HG03469 (cell line): ENCODE measurements at regions not wholly inside any gene's neighbourhood (a gene's known extent, or its start where the extent isn't known, plus 50 kb on each side); places are given as distances from the start of the nearest gene placed in this dataset.

Experiments used
- ATAC-seq: cut with Tn5 transposase; IDR thresholded peaks from one replicate; pipeline ENCODE4 v1.9.1; 2021; ENCODE audit warnings: mild to moderate bottlenecking, moderate library complexity, moderate number of reproducible peaks; ENCODE audit not compliant: unreplicated experiment

GRCh38 chr2:226443112-226443511 lies 356.5 kb downstream of the IRS1 start:
- no peak for ATAC-seq

GRCh38 chr2:226440127-226440918 lies 359.3 kb downstream of the IRS1 start:
- ATAC-seq = no peak

GRCh38 chr2:226439337-226439736 lies 360.3 kb downstream of the IRS1 start:
- ATAC-seq = no peak

GRCh38 chr2:226435146-226435545 lies 364.5 kb downstream of the IRS1 start:
- no peak for ATAC-seq

- no peak for ATAC-seq
Observed at GRCh38 chr2:226434702-226435101, 364.9 kb downstream of the IRS1 start.

GRCh38 chr2:226431288-226431948 lies 368.2 kb downstream of the IRS1 start:
- no peak for ATAC-seq

- ATAC-seq = no peak
Observed at GRCh38 chr2:226429476-226429875, 370.1 kb downstream of the IRS1 start.

- no peak for ATAC-seq
Observed at GRCh38 chr2:226427538-226428307, 371.9 kb downstream of the IRS1 start.

- no peak for ATAC-seq
Observed at GRCh38 chr2:226426292-226426736, 373.3 kb downstream of the IRS1 start.

GRCh38 chr2:226424971-226425370 lies 374.6 kb downstream of the IRS1 start:
- no peak for ATAC-seq

- ATAC-seq = peak; percentile 94
Observed at GRCh38 chr2:226423498-226423960, 376.1 kb downstream of the IRS1 start.

GRCh38 chr2:226420646-226421045 lies 379.0 kb downstream of the IRS1 start:
- ATAC-seq = no peak

- no peak for ATAC-seq
Observed at GRCh38 chr2:226418521-226418920, 381.1 kb downstream of the IRS1 start.

- no peak for ATAC-seq
Observed at GRCh38 chr2:226414335-226414734, 385.3 kb downstream of the IRS1 start.

- no peak for ATAC-seq
Observed at GRCh38 chr2:226413498-226414130, 386.0 kb downstream of the IRS1 start.

- no peak for ATAC-seq
Observed at GRCh38 chr2:226411727-226412360, 387.8 kb downstream of the IRS1 start.

GRCh38 chr2:226411205-226411604 lies 388.4 kb downstream of the IRS1 start:
- ATAC-seq = no peak

- ATAC-seq = no peak
Observed at GRCh38 chr2:226410247-226410835, 389.3 kb downstream of the IRS1 start.

GRCh38 chr2:226409134-226409533 lies 390.5 kb downstream of the IRS1 start:
- no peak for ATAC-seq

GRCh38 chr2:226408141-226408540 lies 391.5 kb downstream of the IRS1 start:
- ATAC-seq = no peak
